B cell (primary cell): ENCODE measurements at regions not wholly inside any gene's neighbourhood (a gene's known extent, or its start where the extent isn't known, plus 50 kb on each side); places are given as distances from the start of the nearest gene placed in this dataset.

Source experiments
- ATAC-seq: fragments of 200-7000 bp; cut with Tn5 transposase; one replicate; pipeline ENCODE4 v1.10.0; 2021; ENCODE audit warnings: low read depth, mild to moderate bottlenecking, moderate number of reproducible peaks, moderate library complexity
- CTCF ChIA-PET: fragments of 350-600 bp; sonication (Branson Sonifier 250); formaldehyde crosslinking; loops from one replicate; lab custom pipeline; 2021; ENCODE audit warnings: antibody characterized with exemption, inconsistent platforms; lab: Charles Lee
- POLR2A ChIA-PET: fragments of 350-600 bp; sonication (Branson Sonifier 250); formaldehyde crosslinking; loops from one replicate; lab custom pipeline; 2021; ENCODE audit warnings: antibody characterized with exemption; lab: Charles Lee
- DNase-seq: peaks from one replicate; pipeline ENCODE4 v3.0.0; 2013
- H2AFZ ChIP-seq: 2 replicates; pipeline ENCODE4 v1.6.1; 2012; ENCODE audit warnings: mild to moderate bottlenecking, low read depth, low read length; ENCODE audit not compliant: insufficient read depth, poor library complexity, severe bottlenecking
- H3K27ac ChIP-seq, 2 donors: 1 replicate in 1 of 2; 2 replicates in 1 of 2; pipeline ENCODE4 v1.5.1; 2012 to 2013; ENCODE audit warnings: low read length in 2 of 2, mild to moderate bottlenecking in 2 of 2, moderate library complexity in 1 of 2
- H3K27me3 ChIP-seq, 4 experiments: fragments of 200-600 bp in 1 of 4; sonication (generic) in 1 of 4; replicated peaks in 1 of 4; 1 replicate in 2 of 4; 2 replicates in 2 of 4; pipeline versions ENCODE4 v1.6.1 to v1.7.0; 2013 to 2016; ENCODE audit warnings: low read length in 3 of 4, mild to moderate bottlenecking in 2 of 4, mixed read lengths in 1 of 4, moderate library complexity in 1 of 4; ENCODE audit not compliant: insufficient read depth in 4 of 4, control insufficient read depth in 3 of 4; ENCODE audit errors: control extremely low read depth in 1 of 4
- H3K36me3 ChIP-seq, 2 experiments: replicated peaks in 1 of 2; 1 replicate in 1 of 2; 2 replicates in 1 of 2; pipeline versions ENCODE4 v1.6.1 to v1.7.1; 2013; ENCODE audit warnings: low read length in 1 of 2; ENCODE audit not compliant: insufficient read depth in 2 of 2, control insufficient read depth in 1 of 2; ENCODE audit errors: control extremely low read depth in 1 of 2, extremely low read depth in 1 of 2
- H3K4me1 ChIP-seq, 2 donors: fragments of 200-600 bp in 1 of 2; sonication (generic) in 1 of 2; 1 replicate in 1 of 2; 2 replicates in 1 of 2; pipeline versions ENCODE4 v1.5.1 to v1.6.1; 2013 to 2017; ENCODE audit warnings: low read length in 2 of 2; ENCODE audit not compliant: control insufficient read depth in 2 of 2, insufficient read depth in 2 of 2
- H3K4me2 ChIP-seq: replicated peaks from 2 replicates; pipeline ENCODE3; 2012; ENCODE audit warnings: mild to moderate bottlenecking, low read depth, low read length; ENCODE audit not compliant: poor library complexity, severe bottlenecking
- H3K4me3 ChIP-seq, 5 experiments: fragments of 200-600 bp in 1 of 5; sonication (generic) in 1 of 5; 1 replicate in 3 of 5; 2 replicates in 2 of 5; pipeline versions ENCODE4 v1.5.1 to v1.7.0; 2011 to 2016; ENCODE audit warnings: low read length in 4 of 5, mild to moderate bottlenecking in 4 of 5, low read depth in 2 of 5, control low read depth in 1 of 5, moderate library complexity in 1 of 5; ENCODE audit not compliant: insufficient read depth in 1 of 5; ENCODE audit errors: control extremely low read depth in 1 of 5, extremely low read depth in 1 of 5
- H3K79me2 ChIP-seq: fragments of 200-600 bp; sonication (generic); one replicate; pipeline ENCODE4 v1.6.0; 2016; ENCODE audit warnings: low read length; ENCODE audit not compliant: control insufficient read depth, insufficient read depth
- H3K9ac ChIP-seq: fragments of 200-600 bp; sonication (generic); 2 replicates; pipeline ENCODE4 v1.6.1; 2017; ENCODE audit warnings: mild to moderate bottlenecking, low read length, moderate library complexity
- H3K9me3 ChIP-seq, 3 donors: one replicate each; pipeline versions ENCODE4 v1.6.1 to v1.7.1; 2013; ENCODE audit warnings: low read length in 2 of 3; ENCODE audit not compliant: control insufficient read depth in 2 of 3, insufficient read depth in 1 of 3; ENCODE audit errors: control extremely low read depth in 1 of 3
- H4K20me1 ChIP-seq: 2 replicates; pipeline ENCODE4 v1.6.0; 2012; ENCODE audit warnings: mild to moderate bottlenecking, low read length; ENCODE audit not compliant: insufficient read depth, control insufficient read depth, poor library complexity, severe bottlenecking
- H3K27ac Mint-ChIP-seq: one replicate; pipeline ENCODE4 v1.8.0; 2021; ENCODE audit warnings: mixed read lengths
- H3K27me3 Mint-ChIP-seq: one replicate; pipeline ENCODE4 v1.8.0; 2021; ENCODE audit warnings: mixed read lengths
- H3K4me1 Mint-ChIP-seq: one replicate; pipeline ENCODE4 v1.8.0; 2021; ENCODE audit warnings: mixed read lengths
- H3K4me3 Mint-ChIP-seq: one replicate; pipeline ENCODE4 v1.8.0; 2021; ENCODE audit warnings: mixed read lengths
- H3K9me3 Mint-ChIP-seq: one replicate; pipeline ENCODE4 v1.8.0; 2022; ENCODE audit warnings: mixed read lengths; ENCODE audit not compliant: insufficient read depth
- CTCF ChIP-seq: fragments of 200-600 bp; IDR thresholded peaks from one replicate; pipeline ENCODE4 v1.8.0; 2022; ENCODE audit warnings: antibody characterized with exemption, mild to moderate bottlenecking
- EZH2 ChIP-seq: IDR thresholded peaks from 2 replicates; pipeline ENCODE4 v1.6.1; 2012; ENCODE audit warnings: borderline replicate concordance, low read depth, mild to moderate bottlenecking, moderate library complexity, low read length; ENCODE audit not compliant: insufficient read depth, poor library complexity, severe bottlenecking
- WGBS: methylation state at CpG from one replicate; pipeline ENCODE4 v1.1.5; 2013; ENCODE audit warnings: missing lambda C conversion rate; ENCODE audit not compliant: insufficient coverage; 5-methylcytosine and 5-hydroxymethylcytosine counted together
- intact Hi-C: fragments of 100-400 bp; cut with micrococcal nuclease; formaldehyde crosslinking; loops from one replicate; pipeline ENCODE4 v1.10.0; 2022

DNA sequence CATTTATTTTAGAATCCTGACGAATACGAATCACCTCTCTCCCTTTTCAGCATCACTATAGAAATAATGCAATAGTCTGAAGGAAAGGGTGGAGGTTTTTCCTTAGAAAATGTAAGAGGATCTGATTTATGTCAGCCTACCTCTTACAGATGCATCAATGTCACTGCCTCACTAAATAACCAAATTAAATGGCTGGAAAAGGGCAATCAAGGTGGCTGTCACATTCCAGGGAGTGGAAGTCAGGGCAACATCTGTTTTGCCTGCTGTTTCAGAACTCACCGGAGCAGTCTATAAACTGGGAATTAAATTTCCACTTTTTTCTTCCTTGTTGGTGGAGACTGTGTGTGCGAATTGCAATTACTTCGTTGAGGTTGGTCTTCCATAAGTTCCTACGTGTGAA, 299.3 kb upstream of the PDZRN3 start:
- peaks cover 0 to 7% (median 0%) of the 10 kb centered on the region in 3 donors for H3K9me3 ChIP-seq
- 83% methylated on average over 1 of the region's 6 CpGs for WGBS
- ChIA-PET POLR2A (no interaction called here), CTCF (no interaction called here)
- H4K20me1 ChIP-seq, result no peaks in the 10 kb centered on the region
- Mint-ChIP-seq H3K27me3 (no peaks in the 10 kb centered on the region), H3K27ac (no peak overlapping the region), H3K4me1 (no peaks in the 10 kb centered on the region), H3K9me3 (peaks cover 6% of the 10 kb centered on the region), H3K4me3 (no peak overlapping the region)
- no peaks in the 10 kb centered on the region for H3K27me3 ChIP-seq
- no peaks in the 10 kb centered on the region for H3K4me1 ChIP-seq
- no peaks in the 10 kb centered on the region for H3K36me3 ChIP-seq
- intact Hi-C loops, result no loop called here
- H2AFZ ChIP-seq, result no peak overlapping the region
- no peak overlapping the region for H3K4me3 ChIP-seq
- DNase-seq (no peak), ATAC-seq (no peak)
- no peak overlapping the region for H3K4me2 ChIP-seq
- no peak overlapping the region for H3K27ac ChIP-seq
- TF ChIP-seq CTCF (no peak), EZH2 (no peak)
- no peaks in the 10 kb centered on the region for H3K79me2 ChIP-seq
- no peak overlapping the region for H3K9ac ChIP-seq

DNA sequence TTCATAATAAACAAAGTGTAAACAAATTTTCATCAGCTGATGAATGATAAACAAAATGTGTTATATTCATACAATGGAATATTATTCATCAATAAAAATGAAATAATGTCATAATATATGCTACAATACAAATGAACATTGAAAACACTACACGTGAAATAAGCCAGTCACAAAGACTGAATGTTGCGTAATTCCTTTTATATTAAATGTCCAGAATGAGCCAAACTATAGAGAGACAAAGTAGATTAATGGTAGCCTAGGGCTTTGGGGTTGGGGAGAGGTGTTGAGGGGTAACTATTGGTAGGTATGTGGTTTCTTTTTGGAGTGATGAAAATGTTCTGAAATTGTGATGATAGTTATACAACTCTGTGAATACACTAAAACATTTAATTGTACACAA, 292.9 kb upstream of the PDZRN3 start:
- H2AFZ ChIP-seq, result no peak overlapping the region
- no peaks in the 10 kb centered on the region for H3K36me3 ChIP-seq
- intact Hi-C loops, result no loop called here
- H3K4me2 ChIP-seq, result no peak overlapping the region
- Mint-ChIP-seq H3K27me3 (no peaks in the 10 kb centered on the region), H3K27ac (no peak overlapping the region), H3K4me3 (no peak overlapping the region), H3K9me3 (peaks cover 2% of the 10 kb centered on the region), H3K4me1 (no peaks in the 10 kb centered on the region)
- H4K20me1 ChIP-seq, result no peaks in the 10 kb centered on the region
- ATAC-seq (no peak), DNase-seq (no peak)
- no peak overlapping the region for H3K4me3 ChIP-seq
- H3K4me1 ChIP-seq, result no peaks in the 10 kb centered on the region
- H3K27ac ChIP-seq, result no peak overlapping the region
- H3K79me2 ChIP-seq, result no peaks in the 10 kb centered on the region
- H3K9ac ChIP-seq, result no peak overlapping the region
- no CpG with 5 or more reads among the region's 2 CpGs for WGBS
- TF ChIP-seq EZH2 (no peak), CTCF (no peak)
- H3K9me3 ChIP-seq, result peaks cover 0 to 7% (median 0%) of the 10 kb centered on the region in 3 donors
- POLR2A ChIA-PET, result no interaction called here
- no peaks in the 10 kb centered on the region for H3K27me3 ChIP-seq
- CTCF ChIA-PET, result no interaction called here
